GM19025 (cell line): ENCODE measurements at regions not wholly inside any gene's neighbourhood (a gene's known extent, or its start where the extent isn't known, plus 50 kb on each side); places are given as distances from the start of the nearest gene placed in this dataset.

Experiments
- ATAC-seq: cut with Tn5 transposase; IDR thresholded peaks from one replicate; pipeline ENCODE4 v1.9.1; 2021; ENCODE audit warnings: mild to moderate bottlenecking, low read depth, moderate library complexity; ENCODE audit not compliant: unreplicated experiment

GRCh38 chr15:69897471-69898237, 200.1 kb downstream of the TLE3 start:
- no peak for ATAC-seq

GRCh38 chr15:69898243-69898642, 199.5 kb downstream of the TLE3 start:
- ATAC-seq, result no peak

- ATAC-seq, result no peak
These were observed 195.2 kb downstream of the TLE3 start for GRCh38 chr15:69902414-69903062.

DNA sequence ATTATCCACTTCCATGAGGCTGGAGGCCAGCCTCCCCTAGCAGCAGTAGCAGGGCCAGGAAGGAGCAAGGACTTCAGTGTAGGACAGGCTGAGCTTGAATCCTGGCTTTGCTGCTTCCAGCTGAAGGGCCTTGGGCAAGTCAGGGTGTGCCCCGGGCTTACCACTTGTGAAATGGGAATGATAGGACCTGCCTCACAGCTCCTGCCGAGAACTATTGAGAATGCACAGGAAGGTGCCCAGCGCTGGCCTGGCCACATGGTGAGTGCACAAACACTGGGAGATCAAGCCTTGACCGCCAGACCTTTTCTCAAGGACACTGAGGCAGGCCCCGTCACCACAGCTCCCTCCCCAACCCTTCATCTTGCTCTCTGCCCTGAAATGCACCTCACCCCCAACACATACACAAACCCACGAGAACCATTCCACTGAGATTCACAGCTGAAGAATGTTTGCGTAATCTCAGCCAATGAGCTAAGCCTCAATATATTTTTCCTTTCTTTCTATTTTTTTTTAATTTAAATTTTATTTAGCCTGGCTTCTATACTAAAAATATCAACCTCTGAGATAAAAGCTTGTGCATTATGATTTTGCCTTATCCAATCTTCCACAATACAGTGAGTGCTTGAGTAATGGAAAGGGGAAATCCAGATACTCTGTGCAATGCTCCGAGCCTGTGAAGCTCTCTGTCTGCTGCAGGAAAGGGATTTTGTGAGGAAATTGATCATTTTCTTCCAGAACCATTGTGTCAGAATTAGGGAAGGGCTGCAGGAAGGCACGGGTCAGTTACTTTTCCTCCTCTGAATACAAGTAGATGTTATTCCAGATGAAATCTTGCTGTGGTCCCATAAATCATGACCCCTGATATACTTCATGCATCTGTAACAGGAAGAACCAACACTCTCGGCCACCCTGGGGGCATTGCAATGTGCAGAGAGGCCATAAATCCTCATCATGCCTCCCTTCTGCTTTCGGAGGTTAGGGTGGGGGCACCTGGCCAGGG, 193.9 kb downstream of the TLE3 start:
- no peak for ATAC-seq

DNA sequence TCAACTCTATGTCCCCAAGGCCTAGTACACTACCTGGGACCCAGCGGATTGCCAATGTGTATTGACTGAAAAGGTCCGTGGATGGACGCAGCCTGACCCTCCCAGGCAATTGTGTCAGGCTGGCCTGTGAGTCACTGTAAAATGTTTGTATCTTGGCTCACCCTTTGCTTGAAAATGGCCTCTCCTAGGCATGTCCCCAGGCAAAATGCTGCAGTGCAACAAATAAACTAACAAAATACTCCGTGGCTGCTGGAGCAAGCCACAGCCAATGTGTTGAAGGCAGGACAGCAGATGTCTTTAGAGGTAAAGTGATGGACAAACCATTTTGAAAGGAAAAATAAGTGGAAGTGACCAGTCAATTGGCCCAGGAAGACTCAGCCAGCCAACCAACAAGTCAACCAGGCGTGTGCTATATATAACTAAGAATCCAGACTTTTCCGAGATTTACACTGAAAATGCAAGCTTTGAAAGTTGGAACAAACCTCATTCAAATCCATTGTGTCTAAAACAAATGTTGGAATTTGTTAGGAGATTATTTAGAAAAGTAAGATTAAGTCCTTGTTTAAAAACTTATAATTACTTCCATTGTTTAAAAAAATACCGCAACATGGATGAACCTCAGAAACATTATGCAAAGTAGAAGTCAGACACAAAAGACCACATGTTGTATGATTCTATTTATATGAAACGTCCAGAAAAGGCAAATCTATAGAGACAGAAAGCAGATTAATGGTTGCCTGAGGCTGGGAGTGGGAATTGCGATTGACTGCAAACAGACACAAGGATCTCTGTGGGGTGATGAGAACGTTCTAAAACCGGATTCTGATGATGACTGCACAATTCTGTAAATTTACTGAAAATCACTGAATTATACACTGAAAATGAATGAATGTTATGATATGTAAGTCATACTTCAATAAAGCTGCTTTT, 191.2 kb downstream of the TLE3 start:
- ATAC-seq, result no peak

DNA sequence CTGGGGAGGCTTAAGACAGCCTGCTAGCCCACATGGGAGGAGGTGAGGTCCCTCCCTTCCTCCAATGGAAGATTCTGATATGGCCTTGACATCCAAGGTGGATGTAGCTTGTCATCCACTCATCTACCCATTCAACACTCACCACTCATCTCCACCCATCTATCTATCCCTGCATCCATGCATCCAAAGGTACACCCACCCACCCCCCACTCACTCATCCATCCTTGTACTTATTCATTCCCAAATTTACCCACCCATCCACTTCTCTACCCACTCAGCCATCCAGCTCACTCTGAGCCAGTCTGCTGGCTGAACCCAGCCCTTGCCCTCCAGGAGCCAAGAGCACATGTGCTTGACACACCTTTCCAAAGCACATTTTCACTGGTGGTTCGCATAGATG, 189.7 kb downstream of the TLE3 start:
- ATAC-seq, result no peak

- ATAC-seq, result no peak
These were observed 188.9 kb downstream of the TLE3 start for GRCh38 chr15:69908590-69909420.

DNA sequence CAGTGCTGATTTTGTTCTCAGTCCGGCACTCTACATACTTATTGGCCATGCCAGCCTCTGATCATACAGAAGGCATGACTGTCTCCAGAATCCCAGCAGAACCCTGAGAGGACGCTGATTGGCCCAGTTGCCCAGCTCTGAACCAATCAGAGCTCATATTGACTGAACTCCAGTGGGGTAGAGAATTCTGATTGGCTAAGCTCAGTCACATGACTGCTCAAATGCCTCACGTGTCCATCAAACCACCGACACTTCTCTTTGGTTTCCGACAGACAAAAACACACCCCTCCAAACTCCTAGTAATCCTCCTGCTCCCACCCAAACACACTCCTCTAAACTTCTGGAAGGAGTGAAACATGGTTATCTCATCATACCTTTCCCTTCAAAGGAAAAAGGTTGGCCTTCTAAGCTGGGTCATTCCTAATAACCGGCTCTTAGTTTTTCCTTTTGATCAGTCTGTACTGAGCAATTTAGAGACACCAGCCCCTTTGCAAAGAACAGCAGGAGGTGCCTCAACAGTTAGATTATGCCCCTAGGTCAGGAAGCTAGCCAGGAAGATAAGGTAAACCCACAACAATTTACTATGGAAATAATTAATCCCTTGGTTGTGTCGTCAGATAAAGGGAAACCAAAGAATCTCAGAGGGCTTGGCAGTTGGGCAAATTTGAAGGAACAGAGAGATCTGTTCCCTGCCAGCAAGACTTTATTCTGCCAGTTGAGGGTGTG, 187.8 kb downstream of the TLE3 start:
- ATAC-seq, result no peak

DNA sequence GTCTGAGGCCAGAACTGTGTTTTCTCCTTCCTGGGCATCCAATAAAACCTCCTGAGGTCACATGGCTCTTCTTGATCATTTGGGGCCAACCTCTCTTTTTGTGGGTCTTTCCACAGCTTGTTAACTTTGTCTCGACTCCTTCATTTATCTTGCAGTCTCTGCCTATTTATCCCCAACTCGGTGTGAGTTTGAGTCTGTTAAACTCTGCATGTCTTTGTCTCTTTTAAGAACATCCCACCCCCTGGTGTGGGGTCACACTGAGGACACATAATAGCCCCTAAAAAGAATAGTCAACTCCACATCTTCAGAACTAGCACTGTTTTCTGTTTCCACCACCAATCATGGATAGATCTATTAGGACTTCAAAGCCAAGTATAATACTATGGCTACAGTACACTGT, 187.2 kb downstream of the TLE3 start:
- no peak for ATAC-seq

DNA sequence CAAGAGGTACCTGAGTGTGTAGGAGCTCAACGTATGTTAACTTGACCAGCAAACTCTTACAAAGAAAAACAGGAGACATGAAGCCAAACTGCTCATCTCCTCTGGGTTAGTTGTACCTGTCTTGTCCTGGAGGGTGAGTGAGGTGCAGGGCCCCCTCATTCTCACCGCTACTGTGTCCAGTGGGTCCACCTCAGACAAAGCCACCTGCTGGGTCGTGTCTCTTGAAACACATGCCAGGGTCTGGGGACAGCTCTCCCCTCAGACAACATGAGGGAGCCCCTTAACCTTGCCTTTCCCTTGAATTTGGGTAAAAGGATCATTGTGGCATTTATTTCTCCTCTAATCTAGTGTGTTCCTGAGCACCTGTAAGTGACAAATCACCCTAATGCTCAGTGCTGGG, 185.6 kb downstream of the TLE3 start:
- ATAC-seq, result no peak

DNA sequence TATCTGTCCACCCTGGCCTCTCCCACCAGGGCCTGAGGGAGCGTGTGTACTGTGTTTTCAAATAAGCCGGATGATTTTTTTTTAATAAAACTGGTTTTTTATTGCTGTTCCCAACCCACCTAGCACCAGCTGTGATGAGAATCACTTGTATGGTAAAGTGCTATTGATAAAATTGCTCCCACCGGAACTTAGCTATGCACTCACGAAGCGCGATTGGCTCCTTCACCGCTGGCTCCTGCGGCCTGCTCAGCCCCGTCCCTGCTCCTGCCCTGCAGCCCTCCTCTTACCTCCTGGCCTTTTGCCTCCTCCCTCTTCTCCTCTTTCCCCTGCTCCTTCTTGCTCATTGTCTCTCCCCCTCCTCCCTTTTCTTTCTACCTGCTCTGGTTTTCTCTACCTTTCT, 183.7 kb downstream of the TLE3 start:
- ATAC-seq, result no peak

- ATAC-seq, result no peak
These were observed 182.8 kb downstream of the TLE3 start for GRCh38 chr15:69914960-69915359.

GRCh38 chr15:69916169-69916785, 181.4 kb downstream of the TLE3 start:
- no peak for ATAC-seq

DNA sequence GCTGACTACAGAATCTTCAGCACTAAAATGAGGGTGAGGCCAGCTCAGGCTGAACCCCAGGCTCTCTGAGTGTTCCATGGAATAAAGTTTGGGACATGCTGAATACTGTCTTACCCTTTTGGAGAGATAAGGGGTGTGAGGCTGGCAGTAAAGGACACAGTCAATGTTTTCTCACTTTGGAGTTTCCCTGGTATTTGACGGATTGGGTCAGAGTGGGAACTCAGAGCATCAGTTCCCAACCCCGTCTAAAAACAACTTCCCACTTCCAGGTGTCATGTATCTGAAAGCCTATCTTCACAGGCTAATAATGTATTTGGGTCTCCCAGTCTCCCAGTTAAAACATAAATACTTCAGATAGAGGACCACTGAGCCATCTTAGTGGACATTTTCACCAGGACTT, 180.7 kb downstream of the TLE3 start:
- ATAC-seq, result no peak

DNA sequence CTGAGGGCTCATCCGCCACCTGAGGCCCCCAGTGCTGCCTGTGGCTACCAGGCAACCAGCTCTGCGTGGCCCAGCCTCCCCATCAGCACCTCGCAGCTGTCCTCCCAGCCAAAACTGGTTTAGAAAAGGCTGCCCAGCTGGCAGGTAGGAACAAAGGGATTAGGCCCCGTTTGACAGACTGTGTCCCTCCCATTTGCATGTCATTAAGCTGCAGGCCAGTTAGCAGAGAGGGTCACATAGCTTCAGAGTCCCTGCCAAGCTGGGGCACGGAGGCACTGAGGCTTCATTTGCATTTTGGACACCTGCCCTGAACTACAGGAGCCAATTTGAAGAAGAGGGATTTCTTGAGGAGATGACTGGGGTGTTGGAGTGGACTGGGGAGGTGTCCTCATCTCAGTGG, 177.9 kb downstream of the TLE3 start:
- ATAC-seq, result no peak

GRCh38 chr15:69920221-69920620, 177.5 kb downstream of the TLE3 start:
- ATAC-seq, result no peak

DNA sequence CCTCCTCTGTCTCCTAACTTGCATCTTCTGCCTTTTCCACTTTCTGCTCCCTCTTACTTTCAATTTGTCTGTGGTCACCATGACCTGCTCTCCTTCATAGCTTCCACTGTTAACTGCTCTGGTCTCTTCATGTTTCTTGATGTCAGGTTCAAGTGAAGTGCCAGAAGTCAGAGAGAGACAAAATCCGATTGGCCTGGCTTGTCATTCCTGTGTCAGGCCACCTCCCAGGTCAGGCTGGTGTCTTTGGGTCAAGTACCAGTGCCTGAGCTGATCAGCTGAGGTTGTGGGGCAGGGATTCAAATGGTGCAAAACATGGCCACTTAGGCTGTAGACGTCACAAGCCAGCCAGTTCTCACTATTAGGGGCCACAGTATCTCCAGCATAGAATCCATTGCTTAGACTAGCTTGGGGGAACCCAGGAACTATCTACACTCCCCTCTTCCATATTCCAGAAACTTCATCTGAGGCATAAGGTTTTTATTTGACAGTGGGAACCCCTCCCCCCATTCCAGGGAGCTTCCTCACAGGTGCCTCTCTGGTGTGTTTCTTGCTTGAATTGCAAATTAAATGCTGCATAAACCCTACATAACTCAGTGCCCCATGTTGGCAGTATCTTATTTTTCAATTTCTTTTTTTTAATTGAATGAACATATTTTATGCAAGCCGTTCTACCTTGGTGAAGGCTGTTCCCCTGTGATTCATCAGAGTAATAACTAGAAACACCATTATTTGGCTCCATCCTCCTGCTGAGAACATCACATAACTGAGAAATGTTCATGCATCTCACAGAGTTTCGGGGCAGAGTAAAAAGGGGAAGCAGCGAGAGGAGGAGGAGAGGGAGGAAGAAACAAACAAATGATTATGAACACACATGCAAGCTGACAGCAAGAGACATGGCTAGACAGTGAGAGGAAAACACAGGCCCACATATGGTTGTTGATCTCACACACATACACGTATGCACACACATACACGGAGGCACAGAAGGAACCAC, 175.8 kb downstream of the TLE3 start:
- no peak for ATAC-seq
